ENCODE measurements at regions not wholly inside any gene's neighbourhood (a gene's known extent, or its start where the extent isn't known, plus 50 kb on each side); places are given as distances from the start of the nearest gene placed in this dataset.

- no peak for DNase-seq (ENCODE audit: low spot score)
Measured at GRCh38 chr9:135009794-135010585, 77.5 kb upstream of the OLFM1 start.

GRCh38 chr9:135010586-135010860 lies 76.9 kb upstream of the OLFM1 start:
- no peak for DNase-seq (ENCODE audit: low spot score)

- DNase-seq (ENCODE audit: low spot score): no peak
Measured at GRCh38 chr9:135010921-135011320, 76.5 kb upstream of the OLFM1 start.

GRCh38 chr9:135012166-135012565 lies 75.3 kb upstream of the OLFM1 start:
- no peak for DNase-seq (ENCODE audit: low spot score)

GRCh38 chr9:135014311-135015010 lies 73.0 kb upstream of the OLFM1 start:
- no peak for DNase-seq (ENCODE audit: low spot score)

- DNase-seq (ENCODE audit: low spot score): no peak
Measured at GRCh38 chr9:135015096-135015495, 72.4 kb upstream of the OLFM1 start.

- no peak for DNase-seq (ENCODE audit: low spot score)
Measured at GRCh38 chr9:135015565-135015964, 71.9 kb upstream of the OLFM1 start.

GRCh38 chr9:135016037-135016640 lies 71.3 kb upstream of the OLFM1 start:
- no peak for DNase-seq (ENCODE audit: low spot score)

GRCh38 chr9:135016876-135017275 lies 70.6 kb upstream of the OLFM1 start:
- DNase-seq (ENCODE audit: low spot score): no peak

- DNase-seq (ENCODE audit: low spot score): no peak
Measured at GRCh38 chr9:135017899-135018298, 69.6 kb upstream of the OLFM1 start.

GRCh38 chr9:135018306-135018915 lies 69.1 kb upstream of the OLFM1 start:
- no peak for DNase-seq (ENCODE audit: low spot score)

- DNase-seq (ENCODE audit: low spot score): no peak
Measured at GRCh38 chr9:135019224-135019623, 68.2 kb upstream of the OLFM1 start.

- no peak for DNase-seq (ENCODE audit: low spot score)
Measured at GRCh38 chr9:135020481-135021392, 66.7 kb upstream of the OLFM1 start.

- DNase-seq (ENCODE audit: low spot score): no peak
Measured at GRCh38 chr9:135021393-135021789, 66.1 kb upstream of the OLFM1 start.

- no peak for DNase-seq (ENCODE audit: low spot score)
Measured at GRCh38 chr9:135022191-135022870, 65.1 kb upstream of the OLFM1 start.

- no peak for DNase-seq (ENCODE audit: low spot score)
Measured at GRCh38 chr9:135023088-135023785, 64.2 kb upstream of the OLFM1 start.

- no peak for DNase-seq (ENCODE audit: low spot score)
Measured at GRCh38 chr9:135023786-135024405, 63.6 kb upstream of the OLFM1 start.

GRCh38 chr9:135029463-135029862 lies 58.0 kb upstream of the OLFM1 start:
- no peak for DNase-seq (ENCODE audit: low spot score)

GRCh38 chr9:135029871-135030565 lies 57.5 kb upstream of the OLFM1 start:
- DNase-seq (ENCODE audit: low spot score): no peak

Data from ecto neural progenitor cell (in vitro differentiated cells).